GM12878 (cell line): ENCODE measurements at regions not wholly inside any gene's neighbourhood (a gene's known extent, or its start where the extent isn't known, plus 50 kb on each side); places are given as distances from the start of the nearest gene placed in this dataset.
"Not testable (repeated sequence)": the region's sequence is repeated elsewhere in the genome, so short reads cannot be mapped to it uniquely, and the experiment has no call there.

Experiments used
- ATAC-seq: fragments of 200-7000 bp; cut with Tn5 transposase; 3 replicates; pipeline ENCODE4 v1.9.1; 2020; ENCODE audit warnings: mild to moderate bottlenecking, moderate library complexity
- BruUV-seq: library from RNA; stranded (reverse); fragments of 400-500 nt; replicated peaks from 2 replicates; lab custom pipeline; 2021; lab: Mats Ljungman, UMichigan
- CTCF ChIA-PET: fragments of 300-600 bp; sonication (Branson Sonifier 250); formaldehyde crosslinking; extraction: SDS; loops from one replicate; lab custom pipeline; 2021; ENCODE audit warnings: inconsistent platforms; lab: Yijun Ruan, JAX
- POLR2A ChIA-PET: fragments of 350-600 bp; formaldehyde crosslinking; extraction: SDS; loops from one replicate; lab custom pipeline; 2021; ENCODE audit warnings: inconsistent platforms; lab: Charles Lee
- RAD21 ChIA-PET: fragments of 300-600 bp; sonication (Branson Sonifier 250); formaldehyde crosslinking; loops from one replicate; lab custom pipeline; 2023; ENCODE audit warnings: antibody characterized with exemption; ENCODE audit not compliant: unreplicated experiment; lab: Charles Lee
- SMC1A ChIA-PET: fragments of 300-600 bp; sonication (Branson Sonifier 250); formaldehyde crosslinking; loops from one replicate; lab custom pipeline; 2023; ENCODE audit not compliant: unreplicated experiment, uncharacterized antibody; lab: Charles Lee
- DNase-seq: peaks from one replicate; pipeline ENCODE4 v3.0.0-alpha.2; 2011; ENCODE audit warnings: low read depth, low spot score
- FAIRE-seq: peaks from 3 replicates; lab custom pipeline; 2011; peaks lifted over from hg19 to GRCh38; lab: Jason Lieb, UNC
- H2AFZ ChIP-seq: 2 replicates; pipeline ENCODE4 v1.6.0; 2011; ENCODE audit warnings: low read depth, low read length, control low read depth; ENCODE audit not compliant: control insufficient read depth
- H3K27ac ChIP-seq: 2 replicates; pipeline ENCODE4 v1.5.1; 2011; ENCODE audit warnings: control low read depth; ENCODE audit not compliant: control insufficient read depth, insufficient read depth
- H3K27me3 ChIP-seq, 2 experiments: replicated peaks in 1 of 2; 2 replicates each; pipeline versions ENCODE4 v1.6.0 to v1.6.1; 2011; ENCODE audit warnings: low read length in 1 of 2; ENCODE audit not compliant: control insufficient read depth in 2 of 2, insufficient read depth in 2 of 2
- H3K36me3 ChIP-seq, 2 experiments: 2 replicates each; pipeline ENCODE4 v1.5.1; 2011; ENCODE audit warnings: low read length in 1 of 2; ENCODE audit not compliant: control insufficient read depth in 2 of 2, insufficient read depth in 2 of 2
- H3K4me1 ChIP-seq: 2 replicates; pipeline ENCODE4 v1.6.1; 2011; ENCODE audit warnings: mild to moderate bottlenecking, low read length, moderate library complexity, mixed read lengths; ENCODE audit not compliant: control insufficient read depth, insufficient read depth
- H3K4me2 ChIP-seq: 2 replicates; pipeline ENCODE4 v1.6.0; 2011; ENCODE audit warnings: control low read depth; ENCODE audit not compliant: control insufficient read depth, insufficient read depth
- H3K4me3 ChIP-seq: fragments of 200-600 bp; sonication (generic); 2 replicates; pipeline ENCODE4 v1.5.1; 2016
- H3K79me2 ChIP-seq: 2 replicates; pipeline ENCODE4 v1.6.0; 2011; ENCODE audit warnings: low read length; ENCODE audit not compliant: control insufficient read depth, insufficient read depth
- H3K9ac ChIP-seq: 2 replicates; pipeline ENCODE4 v1.8.0; 2011; ENCODE audit warnings: low read length, control low read depth, mixed read lengths; ENCODE audit not compliant: control insufficient read depth, insufficient read depth
- H3K9me3 ChIP-seq: replicated peaks from 3 replicates; pipeline ENCODE4 v1.5.1; 2011; ENCODE audit warnings: mild to moderate bottlenecking, low read length; ENCODE audit not compliant: control insufficient read depth, insufficient read depth
- H4K20me1 ChIP-seq: 2 replicates; pipeline ENCODE4 v1.6.0; 2011; ENCODE audit not compliant: control insufficient read depth, insufficient read depth
- CTCF ChIP-seq, 3 experiments: IDR thresholded peaks in 2 of 3; conservative IDR thresholded peaks in 1 of 3; 2 replicates each; pipeline ENCODE4 v1.5.1; 2011; ENCODE audit warnings: low read depth in 3 of 3, low read length in 3 of 3, mild to moderate bottlenecking in 3 of 3, control low read depth in 2 of 3, moderate library complexity in 2 of 3, inconsistent platforms in 1 of 3, mixed read lengths in 1 of 3; ENCODE audit not compliant: control insufficient read depth in 2 of 3, insufficient read depth in 1 of 3; ENCODE audit errors: extremely low read depth in 1 of 3
- MEF2A ChIP-seq: IDR thresholded peaks from 2 replicates; pipeline ENCODE4 v1.6.1; 2011; ENCODE audit warnings: low read depth, mild to moderate bottlenecking, low read length, moderate library complexity; ENCODE audit not compliant: insufficient read depth
- RAD21 ChIP-seq: IDR thresholded peaks from 2 replicates; pipeline ENCODE4 v1.6.1; 2011; ENCODE audit warnings: mild to moderate bottlenecking, low read depth, low read length, moderate library complexity; ENCODE audit not compliant: insufficient read depth
- SMC3 ChIP-seq: IDR thresholded peaks from 2 replicates; pipeline ENCODE4 v1.6.1; 2011; ENCODE audit warnings: low read length, improper control_type of control experiment, borderline replicate concordance
- ZNF384 ChIP-seq: IDR thresholded peaks from 2 replicates; pipeline ENCODE4 v1.6.1; 2012; ENCODE audit warnings: low read depth, mild to moderate bottlenecking, low read length, improper control_type of control experiment, borderline replicate concordance
- WGBS: methylation state at CpG from one replicate; pipeline ENCODE4 v1.1.6; 2016; ENCODE audit warnings: low lambda C conversion rate; ENCODE audit not compliant: insufficient replicate concordance, insufficient coverage; ENCODE audit errors: missing lambda C conversion rate; 5-methylcytosine and 5-hydroxymethylcytosine counted together
- in situ Hi-C: fragments of 300-500 bp; cut with MboI; formaldehyde crosslinking; loops from 9 replicates; pipeline ENCODE4 v1.14.3; 2018; ENCODE audit warnings: mixed read lengths
- intact Hi-C: fragments of 100-400 bp; cut with micrococcal nuclease; formaldehyde crosslinking; loops from one replicate; pipeline ENCODE4 v1.14.2; 2022; ENCODE audit not compliant: unreplicated experiment

- H3K4me2 ChIP-seq, H3K4me3 ChIP-seq, H3K4me1 ChIP-seq, H3K9me3 ChIP-seq, H3K79me2 ChIP-seq, DNase-seq, BruUV-seq, POLR2A ChIA-PET, H3K36me3 ChIP-seq, H3K27me3 ChIP-seq, H3K9ac ChIP-seq, H2AFZ ChIP-seq, H3K27ac ChIP-seq, H4K20me1 ChIP-seq, FAIRE-seq, SMC1A ChIA-PET: not testable (repeated sequence)
- peak; percentile 58 for ATAC-seq
- TF ChIP-seq ZNF384 (peak; percentile 31; the same call in 1 of the 2 replicates), CTCF (IDR thresholded peaks at IDR 0.05 in 2 of 3, conservative IDR thresholded peaks at IDR 0.05 in 1 of 3; ENCODE audit: control insufficient read depth in 2 of 3, extremely low read depth in 1 of 3, insufficient read depth in 1 of 3, low read depth in 3 of 3, low read length in 3 of 3) (peak in 2 of 3 experiments; percentile 26 to 42; a peak in 3 of 6 replicates), SMC3 (peak; percentile 49; the same call in 1 of the 2 replicates), RAD21 (peak; percentile 84), MEF2A (0 out of 2 replicates have a peak, but pooled peaks have one; percentile 12)
- ChIA-PET CTCF (interaction anchor here (1.6 kb wide), 1 partner anchor 124 kb away, joined by 8 read pairs; no protein-coding TSS in a partner anchor), RAD21 (interaction anchor here (1.1 kb wide), 1 partner anchor 11 kb away, joined by 3 read pairs; no protein-coding TSS in a partner anchor)
- in situ Hi-C loops (loop anchor here (25.0 kb wide), 1 partner anchor 644 kb away; no protein-coding TSS in a partner anchor), intact Hi-C loops (loop anchor here (5.0 to 10.0 kb wide), 2 partner anchors 124 to 651 kb away; no protein-coding TSS in a partner anchor)
- 16% methylated on average over 5 of the region's 5 CpGs for WGBS
These were observed 65.5 kb upstream of the RABGAP1L start for GRCh38 chr1:174093789-174094188.
